Dendritic cell treated with granulocyte-macrophage colony-stimulating factor and Interleukin-4, amounts not matched to agents 40 ng/mL and 50 ng/mL, for 4 days (primary cell): ENCODE measurements at regions not wholly inside any gene's neighbourhood (a gene's known extent, or its start where the extent isn't known, plus 50 kb on each side); places are given as distances from the start of the nearest gene placed in this dataset.

ENCODE experiments used
- H3K27ac Mint-ChIP-seq: one replicate; pipeline ENCODE4 v1.8.0; 2022; ENCODE audit warnings: mild to moderate bottlenecking, mixed read lengths
- H3K27me3 Mint-ChIP-seq: one replicate; pipeline ENCODE4 v1.8.0; 2022; ENCODE audit warnings: mild to moderate bottlenecking, mixed read lengths
- H3K36me3 Mint-ChIP-seq: one replicate; pipeline ENCODE4 v1.8.0; 2022; ENCODE audit warnings: low read depth, mixed read lengths
- H3K4me1 Mint-ChIP-seq: one replicate; pipeline ENCODE4 v1.8.0; 2022; ENCODE audit warnings: low read depth, mixed read lengths
- H3K4me3 Mint-ChIP-seq: one replicate; pipeline ENCODE4 v1.8.0; 2022; ENCODE audit warnings: mild to moderate bottlenecking, moderate library complexity, mixed read lengths
- H3K9me3 Mint-ChIP-seq: one replicate; pipeline ENCODE4 v1.8.0; 2022; ENCODE audit warnings: mixed read lengths
- intact Hi-C: fragments of 100-400 bp; cut with micrococcal nuclease; formaldehyde crosslinking; loops from one replicate; pipeline ENCODE4 v1.15.0; 2022

- Mint-ChIP-seq H3K27me3 (no peaks in the 10 kb centered on the region), H3K9me3 (no peaks in the 10 kb centered on the region), H3K4me3 (no peak overlapping the region), H3K27ac (peak overlapping the region; percentile 43), H3K4me1 (peaks cover 6% of the 10 kb centered on the region), H3K36me3 (peaks cover 7% of the 10 kb centered on the region)
- intact Hi-C loops: no loop called here
Measured at GRCh38 chr5:59988396-59988795, 94.9 kb upstream of the PDE4D start.

GRCh38 chr5:59976342-59976741 is 82.8 kb upstream of the PDE4D start:
- H3K27me3 Mint-ChIP-seq: no peaks in the 10 kb centered on the region
- peaks cover 8% of the 10 kb centered on the region for H3K9me3 Mint-ChIP-seq
- no peaks in the 10 kb centered on the region for H3K4me1 Mint-ChIP-seq
- H3K36me3 Mint-ChIP-seq: peaks cover 5% of the 10 kb centered on the region
- intact Hi-C loops: no loop called here
- H3K4me3 Mint-ChIP-seq: no peak overlapping the region
- no peak overlapping the region for H3K27ac Mint-ChIP-seq

- peaks cover 5% of the 10 kb centered on the region for H3K36me3 Mint-ChIP-seq
- H3K4me1 Mint-ChIP-seq: peaks cover 4% of the 10 kb centered on the region
- no peak overlapping the region for H3K4me3 Mint-ChIP-seq
- no peaks in the 10 kb centered on the region for H3K27me3 Mint-ChIP-seq
- intact Hi-C loops: no loop called here
- peaks cover 8% of the 10 kb centered on the region for H3K9me3 Mint-ChIP-seq
- H3K27ac Mint-ChIP-seq: no peak overlapping the region
Measured at GRCh38 chr5:59972043-59972442, 78.5 kb upstream of the PDE4D start.

DNA sequence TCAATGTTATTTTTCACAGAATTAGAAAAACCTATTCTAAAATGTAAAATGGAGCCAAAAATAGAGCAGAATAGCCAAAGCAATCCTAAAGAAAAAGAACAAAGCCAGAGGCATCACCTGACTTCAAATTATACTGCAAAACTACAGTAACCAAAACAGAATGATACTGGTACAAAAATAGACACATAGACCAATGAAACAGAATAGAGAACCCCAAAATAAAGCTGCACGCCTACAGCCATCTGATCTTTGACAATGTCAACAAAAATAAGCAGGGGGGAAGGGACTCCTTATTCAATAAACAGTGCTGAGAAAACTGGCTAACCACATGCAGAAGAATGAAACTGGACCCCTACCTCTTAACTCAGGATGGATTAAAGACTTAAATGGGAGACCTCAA is 65.8 kb upstream of the PDE4D start:
- Mint-ChIP-seq H3K27ac (no peak overlapping the region), H3K27me3 (no peaks in the 10 kb centered on the region)

GRCh38 chr5:59956130-59956783 is 62.7 kb upstream of the PDE4D start:
- Mint-ChIP-seq H3K4me3 (no peak overlapping the region), H3K4me1 (peaks cover 10% of the 10 kb centered on the region), H3K36me3 (no peaks in the 10 kb centered on the region), H3K27me3 (no peaks in the 10 kb centered on the region), H3K9me3 (no peaks in the 10 kb centered on the region), H3K27ac (no peak overlapping the region)
- intact Hi-C loops: no loop called here

More for the DNA sequence above, 65.8 kb upstream of the PDE4D start:
- no peak overlapping the region for H3K4me3 Mint-ChIP-seq
- H3K36me3 Mint-ChIP-seq: no peaks in the 10 kb centered on the region
- intact Hi-C loops: no loop called here
- H3K4me1 Mint-ChIP-seq: peaks cover 10% of the 10 kb centered on the region
- H3K9me3 Mint-ChIP-seq: no peaks in the 10 kb centered on the region

DNA sequence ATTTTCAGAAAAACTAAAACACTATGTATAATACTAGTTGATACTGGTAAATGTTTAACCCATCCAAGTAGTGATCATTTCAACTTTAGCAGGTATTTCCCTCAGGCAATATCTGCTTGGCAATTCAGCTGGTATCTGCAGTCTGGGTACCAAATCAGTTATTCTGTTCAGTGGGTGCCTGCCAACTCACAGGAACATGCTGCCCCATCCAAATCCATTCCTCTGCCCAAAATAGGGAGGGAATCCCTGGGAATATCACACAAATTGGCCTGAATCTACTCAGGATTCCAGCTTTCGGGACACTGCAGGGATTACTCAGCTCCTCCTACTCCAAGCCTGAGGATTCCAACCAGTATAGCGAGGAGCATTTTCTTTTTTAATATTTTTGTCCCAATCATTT is 61.7 kb upstream of the PDE4D start:
- Mint-ChIP-seq H3K27ac (no peak overlapping the region), H3K9me3 (no peaks in the 10 kb centered on the region), H3K4me3 (no peak overlapping the region), H3K36me3 (no peaks in the 10 kb centered on the region), H3K4me1 (peaks cover 10% of the 10 kb centered on the region), H3K27me3 (no peaks in the 10 kb centered on the region)
- intact Hi-C loops: no loop called here

GRCh38 chr5:59943452-59944113 is 50.1 kb upstream of the PDE4D start:
- Mint-ChIP-seq H3K9me3 (peaks cover 8% of the 10 kb centered on the region), H3K27ac (no peak overlapping the region), H3K4me1 (no peaks in the 10 kb centered on the region), H3K36me3 (no peaks in the 10 kb centered on the region), H3K4me3 (no peak overlapping the region), H3K27me3 (no peaks in the 10 kb centered on the region)
- intact Hi-C loops: no loop called here
